ENCODE measurements at regions not wholly inside any gene's neighbourhood (a gene's known extent, or its start where the extent isn't known, plus 50 kb on each side); places are given as distances from the start of the nearest gene placed in this dataset.

- TF ChIP-seq CTCF (IDR thresholded peaks at IDR 0.05) (no peak), EP300 (IDR thresholded peaks at IDR 0.05) (no peak)
These were observed 159.8 kb upstream of the DLX2 start for GRCh38 chr2:172262486-172262885.
